Smooth muscle cell (in vitro differentiated cells): ENCODE measurements at regions not wholly inside any gene's neighbourhood (a gene's known extent, or its start where the extent isn't known, plus 50 kb on each side); places are given as distances from the start of the nearest gene placed in this dataset.
A peak's percentile ranks its signal among the peaks of the same experiment; 100 is the strongest.

Experiments used
- DNase-seq: peaks from one replicate; lab custom pipeline; 2025; ENCODE audit not compliant: unreplicated experiment; lab: John Stamatoyannopoulos, UW
- H2AFZ ChIP-seq: fragments of 200-600 bp; sonication (generic); 2 replicates; pipeline ENCODE4 v1.6.0; 2016; ENCODE audit warnings: antibody characterized with exemption, low read depth, mild to moderate bottlenecking
- H3F3A ChIP-seq: fragments of 200-600 bp; sonication (generic); 2 replicates; pipeline ENCODE4 v1.6.0; 2017; ENCODE audit warnings: antibody characterized with exemption, low read depth
- H3K27ac ChIP-seq: fragments of 200-600 bp; sonication (generic); 2 replicates; pipeline ENCODE4 v1.5.1; 2016; ENCODE audit warnings: low read depth, mild to moderate bottlenecking
- H3K27me3 ChIP-seq: fragments of 200-600 bp; sonication (generic); 2 replicates; pipeline ENCODE4 v1.6.1; 2016; ENCODE audit warnings: low read depth, mild to moderate bottlenecking
- H3K36me3 ChIP-seq: fragments of 200-600 bp; sonication (generic); 2 replicates; pipeline ENCODE4 v1.5.1; 2016; ENCODE audit warnings: low read depth
- H3K4me1 ChIP-seq: fragments of 200-600 bp; sonication (generic); 2 replicates; pipeline ENCODE4 v1.5.1; 2016; ENCODE audit warnings: low read depth
- H3K4me2 ChIP-seq: fragments of 200-600 bp; sonication (generic); 2 replicates; pipeline ENCODE4 v1.6.0; 2016; ENCODE audit warnings: mild to moderate bottlenecking
- H3K4me3 ChIP-seq: fragments of 200-600 bp; sonication (generic); 2 replicates; pipeline ENCODE4 v1.5.1; 2016; ENCODE audit warnings: mild to moderate bottlenecking
- H3K79me2 ChIP-seq: fragments of 200-600 bp; sonication (generic); 2 replicates; pipeline ENCODE4 v1.6.0; 2016; ENCODE audit warnings: low read depth, mild to moderate bottlenecking
- H3K9ac ChIP-seq: fragments of 200-600 bp; sonication (generic); 2 replicates; pipeline ENCODE4 v1.6.0; 2016; ENCODE audit warnings: low read depth
- H3K9me3 ChIP-seq: fragments of 200-600 bp; sonication (generic); replicated peaks from 2 replicates; pipeline ENCODE4 v1.5.1; 2016; ENCODE audit warnings: low read depth
- H4K20me1 ChIP-seq: fragments of 200-600 bp; sonication (generic); 2 replicates; pipeline ENCODE4 v1.6.0; 2016; ENCODE audit warnings: low read depth
- WGBS: methylation state at CpG from one replicate; pipeline ENCODE4 v1.1.7; 2016; ENCODE audit warnings: low lambda C conversion rate; 5-methylcytosine and 5-hydroxymethylcytosine counted together
- TF ChIP-seq, protein P1 (sequence below): fragments of 200-600 bp; sonication (generic); IDR thresholded peaks from 2 replicates; pipeline ENCODE4 v1.5.1; 2017; ENCODE audit warnings: borderline replicate concordance, mild to moderate bottlenecking, antibody characterized with exemption; ENCODE audit not compliant: insufficient read depth, poor library complexity, severe bottlenecking

DNA sequence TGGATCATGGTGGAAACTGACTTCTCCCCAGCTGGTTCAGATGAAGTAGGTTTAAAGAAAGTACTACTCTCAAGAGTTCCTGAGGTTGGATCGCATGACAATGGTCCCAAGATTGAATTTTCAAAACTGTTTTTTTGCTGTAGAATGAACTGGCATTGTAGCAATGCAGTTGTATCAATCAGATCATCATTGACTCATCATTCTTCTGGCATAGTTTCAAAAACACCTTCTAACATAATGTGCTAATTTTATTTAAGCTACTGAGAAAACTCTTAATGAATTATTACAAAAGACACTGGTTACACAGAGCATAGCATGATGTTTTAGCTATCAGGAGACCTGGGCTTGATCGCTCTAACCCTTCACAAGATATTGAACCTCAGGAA is 384.5 kb upstream of the DCN start:
- Histone ChIP-seq H3K4me1 (peaks cover 10% of the 10 kb centered on the region), H4K20me1 (no peaks in the 10 kb centered on the region), H3K4me2 (no peak overlapping the region), H3K79me2 (no peaks in the 10 kb centered on the region), H3K9me3 (no peaks in the 10 kb centered on the region), H3K36me3 (no peaks in the 10 kb centered on the region), H3K4me3 (no peak overlapping the region), H3K9ac (no peak overlapping the region), H3K27me3 (no peaks in the 10 kb centered on the region), H2AFZ (no peak overlapping the region), H3F3A (peaks cover 3% of the 10 kb centered on the region), H3K27ac (no peak overlapping the region)
- no peak for DNase-seq
- 98% methylated on average over 2 of the region's 2 CpGs for WGBS
- TF ChIP-seq, protein P1, sequence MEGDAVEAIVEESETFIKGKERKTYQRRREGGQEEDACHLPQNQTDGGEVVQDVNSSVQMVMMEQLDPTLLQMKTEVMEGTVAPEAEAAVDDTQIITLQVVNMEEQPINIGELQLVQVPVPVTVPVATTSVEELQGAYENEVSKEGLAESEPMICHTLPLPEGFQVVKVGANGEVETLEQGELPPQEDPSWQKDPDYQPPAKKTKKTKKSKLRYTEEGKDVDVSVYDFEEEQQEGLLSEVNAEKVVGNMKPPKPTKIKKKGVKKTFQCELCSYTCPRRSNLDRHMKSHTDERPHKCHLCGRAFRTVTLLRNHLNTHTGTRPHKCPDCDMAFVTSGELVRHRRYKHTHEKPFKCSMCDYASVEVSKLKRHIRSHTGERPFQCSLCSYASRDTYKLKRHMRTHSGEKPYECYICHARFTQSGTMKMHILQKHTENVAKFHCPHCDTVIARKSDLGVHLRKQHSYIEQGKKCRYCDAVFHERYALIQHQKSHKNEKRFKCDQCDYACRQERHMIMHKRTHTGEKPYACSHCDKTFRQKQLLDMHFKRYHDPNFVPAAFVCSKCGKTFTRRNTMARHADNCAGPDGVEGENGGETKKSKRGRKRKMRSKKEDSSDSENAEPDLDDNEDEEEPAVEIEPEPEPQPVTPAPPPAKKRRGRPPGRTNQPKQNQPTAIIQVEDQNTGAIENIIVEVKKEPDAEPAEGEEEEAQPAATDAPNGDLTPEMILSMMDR = no peak

DNA sequence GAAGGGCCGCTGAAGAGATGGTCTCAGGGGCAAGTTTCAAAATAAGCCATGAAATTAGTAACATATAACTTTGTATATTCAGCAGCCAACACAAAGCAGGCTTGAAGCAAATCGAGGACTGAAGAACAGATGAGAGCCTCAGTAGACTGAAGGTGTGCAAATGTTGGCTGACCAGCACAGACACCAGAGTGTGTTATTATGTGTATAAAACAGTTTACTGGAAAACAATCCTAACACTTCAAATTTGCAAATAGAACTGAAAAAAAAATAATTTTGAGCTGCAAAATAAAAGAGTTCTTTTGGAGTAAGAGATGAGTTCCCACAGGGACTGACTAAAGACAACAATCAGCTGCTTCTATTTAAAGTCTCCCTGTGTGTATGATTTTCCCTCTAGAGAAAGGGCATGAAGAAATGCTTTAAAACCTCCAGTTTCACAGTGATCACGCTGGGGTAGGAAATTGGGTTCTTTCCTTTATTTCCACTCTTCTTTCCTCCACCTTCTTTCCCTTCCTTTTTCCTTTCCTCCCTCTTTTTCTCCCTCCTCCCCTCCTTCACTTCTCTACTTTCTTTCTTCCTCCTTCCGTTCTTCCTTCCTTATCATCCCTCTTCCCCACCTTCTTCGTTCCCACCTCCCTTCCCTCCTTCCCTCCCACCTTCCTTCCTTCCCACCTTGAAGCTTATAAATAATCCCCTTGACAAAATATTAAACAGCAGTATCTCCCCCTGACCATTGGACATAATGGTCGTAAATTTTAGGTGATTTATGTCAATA is 383.9 kb upstream of the DCN start:
- WGBS = 91% methylated on average over 6 of the region's 6 CpGs
- Histone ChIP-seq H3K9me3 (no peaks in the 10 kb centered on the region), H3F3A (peaks cover 3% of the 10 kb centered on the region), H3K4me2 (no peak overlapping the region), H3K4me3 (no peak overlapping the region), H2AFZ (peak overlapping the region; percentile 41), H3K79me2 (no peaks in the 10 kb centered on the region), H3K27me3 (no peaks in the 10 kb centered on the region), H3K27ac (no peak overlapping the region), H3K36me3 (no peaks in the 10 kb centered on the region), H4K20me1 (no peaks in the 10 kb centered on the region), H3K9ac (no peak overlapping the region), H3K4me1 (peaks cover 10% of the 10 kb centered on the region)
- no peak for DNase-seq
- TF ChIP-seq, protein P1 = no peak

DNA sequence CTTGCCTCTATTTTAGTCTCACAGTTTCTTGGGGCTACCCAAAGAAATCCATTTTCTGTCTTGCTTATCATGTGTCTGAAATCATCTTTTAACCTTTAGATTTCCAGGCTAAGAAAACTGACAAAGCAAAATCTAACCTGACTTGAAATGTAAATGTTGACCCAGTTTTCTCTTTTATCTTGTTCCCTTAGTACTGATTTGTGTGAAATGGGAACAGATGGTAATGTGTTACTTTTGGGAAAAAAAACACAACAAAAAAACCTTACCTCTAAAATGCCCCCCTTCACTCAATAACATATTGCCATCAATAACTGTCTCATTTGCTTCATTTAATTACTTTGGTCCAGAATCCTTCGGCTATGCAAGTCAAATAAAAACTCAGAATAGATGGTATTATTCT is 383.2 kb upstream of the DCN start:
- Histone ChIP-seq H3K4me2 (peak overlapping the region; percentile 58), H3K27me3 (no peaks in the 10 kb centered on the region), H4K20me1 (no peaks in the 10 kb centered on the region), H3K27ac (peak overlapping the region; percentile 73), H3K79me2 (no peaks in the 10 kb centered on the region), H3K4me1 (peaks cover 10% of the 10 kb centered on the region), H3K36me3 (no peaks in the 10 kb centered on the region), H2AFZ (peak overlapping the region; percentile 71), H3F3A (peaks cover 3% of the 10 kb centered on the region), H3K9me3 (no peaks in the 10 kb centered on the region), H3K4me3 (no peak overlapping the region), H3K9ac (no peak overlapping the region)
- TF ChIP-seq, protein P1 = no peak
- WGBS = 93% methylated on average over 1 of the region's 1 CpG
- no peak for DNase-seq

DNA sequence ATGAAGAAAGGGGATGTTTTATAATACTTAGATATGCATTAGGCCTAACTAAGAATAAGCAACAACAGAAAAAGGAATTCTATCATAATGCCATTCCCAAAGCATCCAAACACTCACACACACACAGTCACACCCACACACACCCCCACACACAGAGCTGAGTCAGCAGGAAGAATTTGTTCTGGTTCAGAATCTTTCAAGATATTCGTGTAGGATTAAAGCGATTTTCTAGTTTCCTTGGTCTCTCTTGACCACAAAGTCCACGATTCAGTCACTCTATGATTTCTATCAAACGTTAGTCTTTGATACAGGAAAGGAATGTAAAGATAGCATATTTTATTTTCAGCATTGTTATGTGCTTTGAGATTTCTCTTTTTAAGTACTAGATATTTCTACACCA is 382.6 kb upstream of the DCN start:
- Histone ChIP-seq H3K27me3 (no peaks in the 10 kb centered on the region), H3K79me2 (no peaks in the 10 kb centered on the region), H2AFZ (peak overlapping the region; percentile 71), H3K4me3 (no peak overlapping the region), H3K36me3 (no peaks in the 10 kb centered on the region), H3K9me3 (no peaks in the 10 kb centered on the region), H3K4me1 (peaks cover 10% of the 10 kb centered on the region), H4K20me1 (no peaks in the 10 kb centered on the region), H3F3A (peaks cover 3% of the 10 kb centered on the region), H3K4me2 (peak overlapping the region; percentile 58), H3K27ac (peak overlapping the region; percentile 73), H3K9ac (no peak overlapping the region)
- TF ChIP-seq, protein P1 = no peak
- 26% methylated on average over 4 of the region's 4 CpGs for WGBS
- no peak for DNase-seq
